ENCODE measurements at regions not wholly inside any gene's neighbourhood (a gene's known extent, or its start where the extent isn't known, plus 50 kb on each side); places are given as distances from the start of the nearest gene placed in this dataset.

GRCh38 chrX:46211079-46211478 is 334.1 kb downstream of the ZNF674 start:
- Histone ChIP-seq H2BK5ac (ENCODE audit: low read depth, low read length, poor library complexity, severe bottlenecking) (no peak overlapping the region), H2AK5ac (ENCODE audit: low read depth, low read length) (no peak overlapping the region), H3K56ac (ENCODE audit: extremely low read depth, insufficient read depth, low read length) (no peak overlapping the region), H3K4me1 (ENCODE audit: control insufficient read depth, insufficient read depth, low read length) (no peaks in the 10 kb centered on the region), H4K5ac (ENCODE audit: low read depth, low read length) (no peak overlapping the region), H3K18ac (ENCODE audit: low read depth, low read length) (no peak overlapping the region), H3K36me3 (ENCODE audit: control insufficient read depth, insufficient read depth, low read length) (no peaks in the 10 kb centered on the region), H3K27ac (ENCODE audit: insufficient read depth, low read length) (no peak overlapping the region), H2BK120ac (ENCODE audit: low read depth, low read length) (no peak overlapping the region), H3K23ac (ENCODE audit: low read depth, low read length) (no peak overlapping the region), H2AK9ac (replicated peaks; ENCODE audit: low read depth, low read length, poor library complexity) (no peak overlapping the region), H3K79me1 (ENCODE audit: low read depth in 1 of 2, low read length in 2 of 2) (no peaks in the 10 kb centered on the region), H3K4me3 (ENCODE audit: insufficient read depth, low read depth, low read length) (no peak overlapping the region), H4K20me1 (ENCODE audit: insufficient read depth, low read length) (no peaks in the 10 kb centered on the region), H3K9ac (ENCODE audit: low read depth, low read length) (no peak overlapping the region), H3K9me1 (ENCODE audit: insufficient read depth, low read length) (no peaks in the 10 kb centered on the region), H3K4me2 (ENCODE audit: low read depth, low read length) (no peak overlapping the region), H2AFZ (replicated peaks; ENCODE audit: low read length, poor library complexity) (no peak overlapping the region), H3K4ac (ENCODE audit: low read depth, low read length) (no peak overlapping the region), H2BK20ac (ENCODE audit: low read depth, low read length) (no peak overlapping the region), H3K9me3 (ENCODE audit: control insufficient read depth, insufficient read depth, low read length) (no peaks in the 10 kb centered on the region), H2BK15ac (ENCODE audit: low read depth, low read length) (no peak overlapping the region), H4K8ac (ENCODE audit: low read depth in 2 of 2, low read length in 2 of 2) (no peak overlapping the region), H3K14ac (replicated peaks; ENCODE audit: low read depth, low read length) (no peak overlapping the region), H3K27me3 (ENCODE audit: control insufficient read depth, insufficient read depth, low read length) (peaks cover 8% of the 10 kb centered on the region), H4K91ac (ENCODE audit: insufficient read depth, low read depth, low read length) (no peak overlapping the region)
- no TSS peak for BruUV-seq (replicated peaks)
- POLR2A ChIA-PET (ENCODE audit: unreplicated experiment), result no interaction called here
- DNase-seq (no peak), ATAC-seq (ENCODE audit: low read depth) (no peak)
- dilution Hi-C loops (cut with HindIII; ENCODE audit: low sequenced_read_pairs, unreplicated experiment) (no loop called here), in situ Hi-C loops (cut with MboI; ENCODE audit: low sequenced_read_pairs) (no loop called here), intact Hi-C loops (cut with micrococcal nuclease) (no loop called here)
- TF ChIP-seq RAD21 (IDR thresholded peaks at IDR 0.05; ENCODE audit: low read length), result no peak
- TF ChIP-seq NFE2L2 (IDR thresholded peaks at IDR 0.05; ENCODE audit: low read depth, low read length), result no peak
- no peak for TF ChIP-seq RCOR1 (IDR thresholded peaks at IDR 0.05; ENCODE audit: insufficient replicate concordance, low read length)
- TF ChIP-seq FOS (IDR thresholded peaks at IDR 0.05; ENCODE audit: low read depth, low read length), result no peak
- TF ChIP-seq BHLHE40 (IDR thresholded peaks at IDR 0.05; ENCODE audit: low read depth, low read length), result no peak
- no peak for TF ChIP-seq CHD1 (IDR thresholded peaks at IDR 0.05; ENCODE audit: low read depth, low read length)
- TF ChIP-seq MAFK (IDR thresholded peaks at IDR 0.05; ENCODE audit: low read depth, low read length), result no peak
- TF ChIP-seq, protein P1, sequence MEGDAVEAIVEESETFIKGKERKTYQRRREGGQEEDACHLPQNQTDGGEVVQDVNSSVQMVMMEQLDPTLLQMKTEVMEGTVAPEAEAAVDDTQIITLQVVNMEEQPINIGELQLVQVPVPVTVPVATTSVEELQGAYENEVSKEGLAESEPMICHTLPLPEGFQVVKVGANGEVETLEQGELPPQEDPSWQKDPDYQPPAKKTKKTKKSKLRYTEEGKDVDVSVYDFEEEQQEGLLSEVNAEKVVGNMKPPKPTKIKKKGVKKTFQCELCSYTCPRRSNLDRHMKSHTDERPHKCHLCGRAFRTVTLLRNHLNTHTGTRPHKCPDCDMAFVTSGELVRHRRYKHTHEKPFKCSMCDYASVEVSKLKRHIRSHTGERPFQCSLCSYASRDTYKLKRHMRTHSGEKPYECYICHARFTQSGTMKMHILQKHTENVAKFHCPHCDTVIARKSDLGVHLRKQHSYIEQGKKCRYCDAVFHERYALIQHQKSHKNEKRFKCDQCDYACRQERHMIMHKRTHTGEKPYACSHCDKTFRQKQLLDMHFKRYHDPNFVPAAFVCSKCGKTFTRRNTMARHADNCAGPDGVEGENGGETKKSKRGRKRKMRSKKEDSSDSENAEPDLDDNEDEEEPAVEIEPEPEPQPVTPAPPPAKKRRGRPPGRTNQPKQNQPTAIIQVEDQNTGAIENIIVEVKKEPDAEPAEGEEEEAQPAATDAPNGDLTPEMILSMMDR (conservative IDR thresholded peaks at IDR 0.05; ENCODE audit: low read depth, low read length), result no peak
- no peak for TF ChIP-seq POLR2A (IDR thresholded peaks at IDR 0.05; ENCODE audit: low read depth, low read length)
- TF ChIP-seq MXI1 (IDR thresholded peaks at IDR 0.05; ENCODE audit: borderline replicate concordance, low read depth, low read length), result no peak
- TF ChIP-seq RFX5 (IDR thresholded peaks at IDR 0.05; ENCODE audit: low read depth, low read length), result no peak
- TF ChIP-seq ELK1 (IDR thresholded peaks at IDR 0.05; ENCODE audit: borderline replicate concordance, low read depth, low read length), result no peak
- TF ChIP-seq, protein P2, sequence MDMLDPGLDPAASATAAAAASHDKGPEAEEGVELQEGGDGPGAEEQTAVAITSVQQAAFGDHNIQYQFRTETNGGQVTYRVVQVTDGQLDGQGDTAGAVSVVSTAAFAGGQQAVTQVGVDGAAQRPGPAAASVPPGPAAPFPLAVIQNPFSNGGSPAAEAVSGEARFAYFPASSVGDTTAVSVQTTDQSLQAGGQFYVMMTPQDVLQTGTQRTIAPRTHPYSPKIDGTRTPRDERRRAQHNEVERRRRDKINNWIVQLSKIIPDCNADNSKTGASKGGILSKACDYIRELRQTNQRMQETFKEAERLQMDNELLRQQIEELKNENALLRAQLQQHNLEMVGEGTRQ (IDR thresholded peaks at IDR 0.05; ENCODE audit: low read depth, low read length), result no peak
- CTCF ChIA-PET, result no interaction called here
- no CpG with 5 or more reads among the region's 4 CpGs for WGBS, 2 experiments (ENCODE audit: extremely low coverage in 2 of 2, insufficient read length in 1 of 2)

Data from IMR-90 (cell line).